NCI-H2171 (cell line): ENCODE measurements at regions not wholly inside any gene's neighbourhood (a gene's known extent, or its start where the extent isn't known, plus 50 kb on each side); places are given as distances from the start of the nearest gene placed in this dataset.
"Not testable (repeated sequence)": the region's sequence is repeated elsewhere in the genome, so short reads cannot be mapped to it uniquely, and the experiment has no call there.

Source experiments
- DNase-seq: peaks from one replicate; lab custom pipeline; 2025; lab: John Stamatoyannopoulos, UW

GRCh38 chr5:1958211-1959010, 75.7 kb upstream of the IRX4 start:
- DNase-seq, result no peak

- no peak for DNase-seq
Measured at GRCh38 chr5:1955586-1955985, 72.9 kb upstream of the IRX4 start.

- DNase-seq, result not testable (repeated sequence)
Measured at GRCh38 chr5:1953710-1954109, 71.0 kb upstream of the IRX4 start.

- DNase-seq, result no peak
Measured at GRCh38 chr5:1952444-1953099, 69.8 kb upstream of the IRX4 start.

GRCh38 chr5:1952021-1952420, 69.3 kb upstream of the IRX4 start:
- no peak for DNase-seq

GRCh38 chr5:1951165-1951816, 68.6 kb upstream of the IRX4 start:
- DNase-seq, result no peak

- no peak for DNase-seq
Measured at GRCh38 chr5:1950708-1951103, 68.0 kb upstream of the IRX4 start.

GRCh38 chr5:1950096-1950707, 67.5 kb upstream of the IRX4 start:
- no peak for DNase-seq

- no peak for DNase-seq
Measured at GRCh38 chr5:1949253-1949652, 66.5 kb upstream of the IRX4 start.

- DNase-seq, result no peak
Measured at GRCh38 chr5:1948663-1949191, 66.0 kb upstream of the IRX4 start.

GRCh38 chr5:1948111-1948510, 65.4 kb upstream of the IRX4 start:
- no peak for DNase-seq

- no peak for DNase-seq
Measured at GRCh38 chr5:1946776-1947175, 64.1 kb upstream of the IRX4 start.

GRCh38 chr5:1946122-1946677, 63.5 kb upstream of the IRX4 start:
- DNase-seq, result no peak

- DNase-seq, result no peak
Measured at GRCh38 chr5:1945606-1946005, 62.9 kb upstream of the IRX4 start.

- DNase-seq, result no peak
Measured at GRCh38 chr5:1944408-1944807, 61.7 kb upstream of the IRX4 start.

- DNase-seq, result no peak
Measured at GRCh38 chr5:1943481-1943880, 60.8 kb upstream of the IRX4 start.

- DNase-seq, result no peak
Measured at GRCh38 chr5:1942630-1943029, 59.9 kb upstream of the IRX4 start.

- DNase-seq, result no peak
Measured at GRCh38 chr5:1942158-1942557, 59.4 kb upstream of the IRX4 start.

- no peak for DNase-seq
Measured at GRCh38 chr5:1939256-1939655, 56.5 kb upstream of the IRX4 start.

GRCh38 chr5:1938310-1939000, 55.7 kb upstream of the IRX4 start:
- DNase-seq, result no peak

GRCh38 chr5:1937590-1937989, 54.9 kb upstream of the IRX4 start:
- peak; percentile 75 for DNase-seq

GRCh38 chr5:1936901-1937300, 54.2 kb upstream of the IRX4 start:
- no peak for DNase-seq
